HG03280 (cell line): ENCODE measurements at regions not wholly inside any gene's neighbourhood (a gene's known extent, or its start where the extent isn't known, plus 50 kb on each side); places are given as distances from the start of the nearest gene placed in this dataset.

ENCODE experiments used
- ATAC-seq: cut with Tn5 transposase; IDR thresholded peaks from one replicate; pipeline ENCODE4 v1.9.1; 2021; ENCODE audit warnings: mild to moderate bottlenecking, moderate library complexity; ENCODE audit not compliant: unreplicated experiment

GRCh38 chr12:75908961-75909605 is 122.5 kb downstream of the PHLDA1 start:
- no peak for ATAC-seq

GRCh38 chr12:75905922-75906321 is 125.7 kb downstream of the PHLDA1 start:
- no peak for ATAC-seq

- no peak for ATAC-seq
Observed at GRCh38 chr12:75900781-75901254, 130.8 kb downstream of the PHLDA1 start.

- no peak for ATAC-seq
Observed at GRCh38 chr12:75900226-75900625, 131.3 kb downstream of the PHLDA1 start.

GRCh38 chr12:75894965-75895754 is 136.4 kb downstream of the PHLDA1 start:
- no peak for ATAC-seq

GRCh38 chr12:75893765-75894164 is 137.8 kb downstream of the PHLDA1 start:
- ATAC-seq: no peak

GRCh38 chr12:75892731-75893408 is 138.7 kb downstream of the PHLDA1 start:
- no peak for ATAC-seq

GRCh38 chr12:75891072-75891471 is 140.5 kb downstream of the PHLDA1 start:
- ATAC-seq: no peak

- no peak for ATAC-seq
Observed at GRCh38 chr12:75890660-75891059, 140.9 kb downstream of the PHLDA1 start.

GRCh38 chr12:75890141-75890540 is 141.4 kb downstream of the PHLDA1 start:
- ATAC-seq: no peak

GRCh38 chr12:75888874-75889613 is 142.5 kb downstream of the PHLDA1 start:
- no peak for ATAC-seq

- no peak for ATAC-seq
Observed at GRCh38 chr12:75888399-75888798, 143.2 kb downstream of the PHLDA1 start.

GRCh38 chr12:75887979-75888378 is 143.6 kb downstream of the PHLDA1 start:
- no peak for ATAC-seq

GRCh38 chr12:75884465-75884985 is 147.1 kb downstream of the PHLDA1 start:
- ATAC-seq: no peak

GRCh38 chr12:75883241-75883640 is 148.3 kb downstream of the PHLDA1 start:
- no peak for ATAC-seq

GRCh38 chr12:75882421-75882820 is 149.2 kb downstream of the PHLDA1 start:
- ATAC-seq: no peak

GRCh38 chr12:75881920-75882319 is 149.7 kb downstream of the PHLDA1 start:
- ATAC-seq: no peak

GRCh38 chr12:75877763-75878621 is 153.6 kb downstream of the PHLDA1 start:
- no peak for ATAC-seq

- ATAC-seq: no peak
Observed at GRCh38 chr12:75876832-75877762, 154.5 kb downstream of the PHLDA1 start.
